HG03565 (cell line): ENCODE measurements at regions not wholly inside any gene's neighbourhood (a gene's known extent, or its start where the extent isn't known, plus 50 kb on each side); places are given as distances from the start of the nearest gene placed in this dataset.

Source experiments
- ATAC-seq: cut with Tn5 transposase; IDR thresholded peaks from one replicate; pipeline ENCODE4 v1.9.1; 2021; ENCODE audit warnings: mild to moderate bottlenecking, moderate library complexity; ENCODE audit not compliant: unreplicated experiment

DNA sequence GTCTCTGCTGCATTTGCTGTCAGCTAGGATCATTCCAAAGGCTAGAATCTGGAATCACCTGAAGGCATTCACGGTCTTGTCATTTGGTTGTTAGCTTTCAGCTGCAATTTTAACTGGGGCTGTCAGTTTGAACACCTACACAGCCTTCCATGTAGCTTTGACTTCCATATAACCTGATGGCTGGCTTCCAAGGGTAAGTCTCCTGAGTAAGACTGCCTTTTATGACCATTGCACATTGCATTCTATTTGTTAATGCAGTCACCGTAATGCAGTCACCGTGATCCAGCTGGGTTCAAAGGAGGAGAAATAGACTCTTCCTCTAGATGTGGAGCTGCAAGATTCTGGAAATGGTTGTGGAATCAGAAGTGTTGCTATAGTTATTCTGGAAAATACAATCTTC lies 1284.2 kb downstream of the ADGRL3 start:
- no peak for ATAC-seq

DNA sequence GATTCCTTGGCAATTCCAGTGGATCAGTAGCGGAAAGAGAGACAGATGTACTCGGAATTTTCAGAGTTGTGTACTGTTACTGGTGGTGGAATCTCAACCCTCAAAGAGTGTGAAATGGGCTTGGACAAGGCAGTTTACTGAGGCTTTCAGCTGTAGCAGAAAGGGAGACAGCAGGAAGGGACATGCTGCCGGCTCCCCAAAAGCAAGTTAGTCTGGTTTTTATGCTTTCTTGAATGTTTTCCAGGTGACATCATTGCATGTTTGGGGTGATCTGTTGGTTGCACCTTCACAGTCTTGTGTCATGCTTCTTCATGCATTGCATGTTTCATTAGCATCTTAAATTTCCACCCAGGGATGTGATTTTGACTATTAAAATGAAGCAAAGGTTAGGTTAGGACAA lies 1282.2 kb downstream of the ADGRL3 start:
- ATAC-seq, result no peak

DNA sequence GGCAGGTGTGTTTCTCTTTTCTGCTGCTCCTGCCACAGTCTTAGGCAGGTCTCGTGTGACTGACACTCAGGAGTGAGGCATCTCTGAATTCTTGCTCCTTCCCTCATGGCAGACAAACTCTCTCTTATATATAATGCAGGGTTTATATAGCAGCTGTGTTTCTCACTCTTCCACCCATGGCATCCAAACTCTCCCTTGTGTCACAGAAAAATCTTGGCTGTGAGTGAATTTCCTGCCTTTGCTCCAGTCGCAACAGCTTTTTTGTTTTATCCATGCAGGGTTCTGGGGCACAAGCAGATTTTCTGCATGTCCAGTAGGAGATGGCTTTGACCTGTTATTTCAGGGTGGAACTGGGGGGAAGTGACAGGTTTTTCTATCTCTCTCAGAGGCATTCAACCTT lies 1275.5 kb downstream of the ADGRL3 start:
- ATAC-seq, result no peak

DNA sequence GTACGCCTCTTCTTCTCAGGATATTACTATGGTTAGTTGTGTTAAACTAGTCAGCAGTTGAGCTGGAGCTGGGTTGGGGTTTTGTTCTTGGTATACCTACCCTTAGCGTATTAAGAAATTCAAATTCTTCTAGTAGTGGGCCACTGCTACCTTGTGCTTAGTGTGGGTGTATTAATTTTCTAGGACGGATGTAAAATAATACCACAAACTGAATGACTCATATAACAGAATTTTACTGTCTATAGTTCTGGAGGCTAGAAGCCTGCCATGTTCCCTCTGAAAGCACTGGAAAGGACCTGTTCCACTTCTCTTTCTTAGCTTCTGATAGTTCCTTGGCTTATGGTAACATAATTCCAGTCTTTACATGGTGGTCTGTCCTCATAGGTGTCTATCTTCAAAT lies 1274.7 kb downstream of the ADGRL3 start:
- no peak for ATAC-seq

DNA sequence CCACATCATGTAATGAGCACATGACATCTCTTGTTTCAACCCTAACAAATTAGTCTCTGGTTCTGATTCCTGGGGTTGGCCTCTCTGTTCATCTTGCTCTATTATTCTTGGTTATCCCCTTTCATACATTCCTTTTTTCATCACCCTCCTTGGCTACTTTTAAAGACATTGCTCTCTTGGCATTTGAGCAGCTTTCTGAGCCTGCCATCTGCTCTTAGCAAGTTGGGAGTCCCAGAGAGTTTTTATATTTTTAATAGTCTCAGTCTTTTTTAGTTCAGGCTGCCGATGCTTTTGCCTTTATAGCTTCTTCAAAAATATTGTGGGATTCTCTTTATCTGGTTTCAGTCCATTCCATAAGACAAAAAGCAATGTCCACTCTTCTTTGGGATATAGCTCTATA lies 1270.9 kb downstream of the ADGRL3 start:
- ATAC-seq, result no peak

DNA sequence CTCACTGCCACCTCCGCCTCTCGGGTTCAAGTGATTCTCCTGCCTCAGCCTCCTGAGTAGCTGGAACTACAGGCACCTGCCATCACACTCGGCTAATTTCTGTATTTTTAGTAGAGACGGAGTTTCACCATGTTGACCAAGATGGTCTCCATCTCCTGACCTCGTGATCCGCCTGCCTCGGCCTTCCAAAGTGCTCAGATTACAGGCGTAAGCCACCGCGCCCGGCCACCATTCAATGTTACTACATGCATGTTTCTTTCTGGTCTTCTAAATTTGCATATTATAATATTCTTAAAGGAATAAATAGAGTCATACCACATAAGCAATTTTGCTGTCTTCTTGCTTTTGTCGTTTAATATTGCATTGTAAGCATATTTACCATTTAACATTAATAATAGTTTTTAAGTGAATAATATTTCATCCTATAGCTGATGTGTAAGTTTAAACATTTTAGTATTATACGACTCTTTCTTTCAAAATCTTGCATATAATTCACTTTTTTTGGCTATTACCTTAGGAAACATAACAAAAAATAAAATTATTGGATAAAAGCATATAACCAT lies 1270.4 kb downstream of the ADGRL3 start:
- no peak for ATAC-seq

DNA sequence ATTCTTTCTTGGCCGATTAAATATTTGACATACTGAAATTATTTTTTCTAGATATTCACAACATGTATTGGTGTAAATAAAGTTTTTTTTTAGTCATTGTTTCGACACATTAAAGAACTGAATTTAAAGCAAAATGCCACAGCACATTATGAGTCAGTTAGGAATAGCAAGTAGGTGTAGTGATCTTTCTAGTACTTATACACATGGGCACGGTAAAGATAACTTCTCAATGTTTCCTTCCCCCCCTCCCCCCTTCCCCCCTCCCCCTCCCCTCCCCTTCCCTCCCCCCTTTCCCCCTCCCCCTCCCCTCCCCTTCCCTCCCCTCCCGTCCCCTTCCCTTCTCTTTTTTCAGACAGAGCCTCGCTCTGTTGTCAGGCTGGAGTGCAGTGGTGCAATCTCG lies 1269.9 kb downstream of the ADGRL3 start:
- no peak for ATAC-seq

DNA sequence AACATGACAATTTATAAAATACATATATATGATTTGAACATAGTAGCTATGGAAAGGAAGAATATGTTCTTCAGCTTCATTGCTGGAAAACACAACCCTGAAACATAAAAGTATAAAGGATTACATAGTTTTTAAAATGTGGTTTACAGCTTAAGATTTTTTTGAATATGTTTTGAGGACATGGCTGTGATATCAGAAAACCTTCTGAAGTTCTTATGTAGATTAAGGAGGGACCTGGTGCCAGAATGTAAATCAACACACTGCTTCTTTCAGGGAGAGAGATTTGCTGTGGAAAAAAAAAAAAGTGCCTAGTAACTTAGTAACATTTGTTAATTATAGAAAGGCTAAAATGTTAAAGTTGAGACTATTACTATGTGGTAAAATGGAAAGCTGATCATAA lies 1261.8 kb downstream of the ADGRL3 start:
- ATAC-seq, result no peak

DNA sequence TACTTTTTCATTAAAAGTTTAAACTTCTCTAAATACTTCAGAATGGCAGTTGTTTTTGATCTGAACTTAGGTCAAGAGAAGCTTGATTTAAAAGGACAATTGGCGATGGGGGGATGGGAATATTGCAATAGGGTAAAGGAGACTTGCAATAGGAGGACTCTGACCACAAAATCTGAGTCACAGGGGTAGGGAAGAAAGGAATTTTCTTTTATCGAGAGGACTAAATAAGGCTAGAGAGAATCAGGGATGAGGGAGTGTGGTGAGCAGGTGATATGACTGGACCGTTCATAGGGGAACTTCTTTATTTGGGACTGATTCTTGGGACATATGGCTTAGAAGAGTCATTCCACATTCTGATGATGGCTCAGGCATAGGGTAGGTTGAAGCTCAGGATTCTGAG lies 1260.2 kb downstream of the ADGRL3 start:
- ATAC-seq, result no peak

DNA sequence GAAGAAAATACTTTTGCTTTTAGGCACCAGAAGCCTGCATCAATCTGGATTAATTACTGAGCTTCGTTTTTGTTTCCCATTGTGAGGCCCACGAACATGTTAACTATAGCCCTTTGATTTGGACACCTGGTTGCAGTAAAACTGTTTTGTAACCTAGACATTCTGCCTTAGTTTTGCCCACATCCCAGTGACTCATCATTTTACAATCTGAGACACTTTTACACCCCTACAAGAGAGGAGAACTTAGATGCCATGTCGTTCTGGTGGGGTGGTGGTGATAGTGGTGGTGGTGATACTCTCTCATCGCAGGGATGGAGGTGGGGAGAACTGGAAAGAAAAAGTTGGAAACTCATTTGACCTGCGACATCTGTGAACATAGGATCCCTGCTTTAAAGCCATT lies 1257.2 kb downstream of the ADGRL3 start:
- ATAC-seq, result no peak

DNA sequence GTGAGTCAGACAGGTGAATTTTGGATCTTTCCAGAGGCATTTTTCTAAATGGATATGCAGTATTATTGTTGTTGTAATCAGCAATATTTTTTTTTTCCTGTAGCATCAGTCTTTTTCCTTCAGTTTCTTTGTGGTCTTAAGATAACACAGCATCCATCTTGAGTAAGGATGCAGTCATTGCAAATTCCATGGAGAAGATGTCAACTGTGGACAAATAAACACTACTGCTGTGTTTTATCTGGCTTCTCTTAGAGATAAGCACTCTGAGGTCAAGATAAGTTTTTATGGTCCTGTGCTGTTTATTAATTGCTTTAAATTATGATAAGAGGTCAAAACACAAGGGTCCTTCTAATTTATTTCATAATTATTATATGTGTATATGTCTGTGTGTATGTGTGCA lies 1255.7 kb downstream of the ADGRL3 start:
- ATAC-seq, result no peak

DNA sequence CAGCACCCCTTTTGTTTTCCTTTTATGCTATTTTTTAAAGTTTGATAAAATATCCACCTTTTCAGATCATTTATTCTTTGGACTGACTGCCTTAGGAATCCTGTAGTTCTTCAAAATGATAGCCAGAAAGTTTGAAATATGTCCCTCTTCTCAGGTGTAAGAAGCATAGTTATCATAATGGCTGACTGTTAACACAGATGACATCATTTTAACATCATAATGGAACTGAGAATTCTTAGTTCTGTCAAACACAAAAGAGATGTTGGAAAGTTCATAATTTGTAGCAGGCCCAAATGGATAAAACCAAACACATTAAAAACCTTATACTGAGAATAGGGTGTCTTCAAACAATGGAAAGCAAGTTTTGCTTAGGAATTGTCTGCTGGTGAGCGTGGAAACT lies 1254.4 kb downstream of the ADGRL3 start:
- ATAC-seq, result no peak

DNA sequence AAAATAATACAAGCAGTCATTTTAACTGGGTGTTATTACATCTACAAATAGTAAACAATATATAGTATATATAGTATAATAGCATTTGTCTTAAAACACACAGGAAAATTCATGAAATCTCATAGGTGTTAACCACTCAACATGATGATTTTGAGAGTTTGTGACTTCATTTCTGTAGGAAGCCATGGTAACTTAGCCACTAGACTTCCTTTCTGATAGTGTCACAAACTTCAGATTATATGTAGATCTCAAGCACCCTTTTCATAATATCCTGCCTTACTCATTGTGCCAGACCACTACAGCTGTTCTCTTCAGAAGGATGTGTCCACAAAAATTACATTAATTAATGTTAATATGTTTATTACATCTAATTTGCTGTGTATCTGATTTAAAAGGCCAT lies 1250.6 kb downstream of the ADGRL3 start:
- no peak for ATAC-seq

DNA sequence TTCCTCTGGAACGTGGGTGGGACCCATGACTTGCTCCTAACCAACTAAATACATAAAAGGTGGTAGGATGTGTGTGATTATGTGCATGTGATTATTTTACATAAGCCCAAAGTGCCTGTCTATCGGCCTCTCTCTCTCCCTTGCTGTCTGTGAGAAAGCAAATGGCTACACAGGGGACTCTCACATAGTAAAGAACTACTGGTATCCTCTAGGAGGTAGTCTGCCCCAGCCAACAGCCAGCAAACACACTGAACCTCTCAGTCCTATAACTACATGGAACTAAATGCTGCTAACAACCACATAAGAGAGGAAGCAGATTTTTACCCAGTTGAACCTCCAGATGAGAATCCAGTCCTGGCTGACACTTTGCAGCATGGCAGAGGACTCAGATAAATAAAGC lies 1249.4 kb downstream of the ADGRL3 start:
- ATAC-seq, result no peak

DNA sequence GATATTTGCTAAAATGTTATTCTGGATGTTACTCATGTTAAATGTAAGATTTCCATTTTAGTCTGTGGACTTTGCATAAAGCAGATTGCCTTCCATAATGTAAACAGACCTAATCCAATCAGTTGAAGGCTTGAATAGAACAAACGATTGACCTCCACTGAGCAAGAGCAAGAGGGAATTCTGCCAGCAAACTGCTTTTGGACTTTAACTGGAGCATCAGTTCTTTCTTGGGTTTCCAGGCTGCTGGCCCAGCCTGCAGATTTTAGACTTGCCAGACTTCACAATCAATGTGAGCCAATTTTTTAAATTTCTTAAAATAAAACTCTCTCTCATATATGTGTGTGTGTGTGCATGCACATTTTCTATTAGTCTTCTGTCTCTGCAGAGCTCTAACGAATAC lies 1248.8 kb downstream of the ADGRL3 start:
- ATAC-seq, result no peak

DNA sequence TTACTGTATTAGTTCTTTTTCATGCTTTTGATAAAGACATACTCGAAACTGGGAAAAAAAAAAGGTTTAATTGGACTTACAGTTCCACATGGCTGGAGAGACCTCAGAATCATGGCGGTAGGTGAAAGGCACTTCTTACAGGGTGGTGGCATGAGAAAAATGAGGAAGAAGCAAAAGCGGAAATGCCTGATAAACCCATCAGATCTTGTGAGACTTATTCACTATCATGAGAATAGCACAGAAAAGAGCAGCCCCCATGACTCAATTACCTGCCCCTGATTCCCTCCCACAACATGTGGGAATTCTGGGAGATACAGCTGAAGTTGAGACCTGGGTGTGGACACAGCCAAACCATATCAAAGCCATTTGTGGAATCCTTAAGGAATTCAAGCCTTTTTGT lies 1238.9 kb downstream of the ADGRL3 start:
- no peak for ATAC-seq

DNA sequence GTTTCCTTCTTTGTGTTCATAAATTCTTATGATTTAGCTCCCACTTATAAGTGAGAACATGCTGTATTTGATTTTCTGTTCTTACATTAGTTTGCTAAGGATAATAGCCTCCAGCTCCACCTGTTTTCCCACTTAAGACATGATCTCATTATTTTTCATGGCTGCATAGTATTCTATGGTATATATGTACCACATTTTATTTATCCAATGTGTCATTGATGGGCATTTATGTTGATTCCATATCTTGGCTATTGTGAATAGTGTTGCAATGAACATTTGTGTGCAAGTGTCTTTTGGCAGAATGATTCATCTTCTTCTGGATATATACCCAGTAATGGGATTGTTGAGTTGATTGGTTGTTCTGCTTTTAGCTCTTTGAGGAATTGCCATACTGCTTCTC lies 1234.8 kb downstream of the ADGRL3 start:
- no peak for ATAC-seq

DNA sequence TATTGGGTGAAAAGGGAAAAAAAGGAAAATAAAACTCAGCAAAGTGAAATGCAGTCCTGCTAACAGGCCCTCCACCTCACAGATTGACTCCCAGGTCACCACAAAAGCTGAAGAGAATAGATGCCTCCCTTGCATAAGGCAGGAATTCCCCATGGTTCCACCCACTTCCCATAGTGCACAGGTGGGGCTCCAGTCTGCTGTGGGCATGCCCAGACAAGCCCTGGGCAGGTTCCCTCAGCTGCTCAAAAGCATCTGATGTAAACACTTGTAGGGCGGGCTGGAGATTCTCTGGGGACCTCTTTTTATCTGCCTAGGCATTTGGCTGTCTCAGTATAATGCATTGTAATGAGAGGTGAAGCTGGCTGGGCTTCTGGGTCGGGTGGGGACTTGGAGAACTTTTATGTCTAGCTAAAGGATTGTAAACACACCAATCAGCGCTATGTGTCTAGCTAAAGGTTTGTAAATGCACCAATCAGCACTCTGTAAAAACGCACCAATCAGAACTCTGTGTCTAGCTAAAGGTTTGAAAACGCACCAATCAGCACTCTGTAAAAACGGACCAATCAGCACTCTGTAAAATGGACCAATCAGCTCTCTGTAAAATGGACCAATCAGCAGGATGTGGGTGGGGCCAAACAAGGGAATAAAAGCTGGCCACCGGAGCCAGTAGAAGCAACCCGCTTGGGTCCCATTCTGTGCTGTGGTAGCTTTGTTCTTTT lies 1231.5 kb downstream of the ADGRL3 start:
- ATAC-seq, result peak; percentile 65

DNA sequence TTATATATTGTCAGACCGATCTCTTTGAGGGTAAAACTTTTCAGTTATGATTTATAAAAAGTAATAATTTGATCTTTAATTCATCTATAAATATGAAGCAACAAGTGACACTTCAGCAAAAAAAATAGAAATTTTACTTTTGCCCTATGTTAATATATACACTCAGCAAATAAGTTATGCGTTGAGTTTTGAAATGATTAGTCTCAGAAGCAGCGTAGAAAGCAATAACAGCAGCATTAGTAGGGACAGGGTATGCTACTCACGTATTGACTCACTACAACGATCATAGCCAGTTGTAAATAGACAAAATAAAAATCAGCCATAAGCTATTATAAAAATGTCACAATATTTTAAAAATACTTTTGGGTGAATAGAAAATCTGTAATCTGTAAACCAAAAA lies 1229.2 kb downstream of the ADGRL3 start:
- ATAC-seq, result no peak

DNA sequence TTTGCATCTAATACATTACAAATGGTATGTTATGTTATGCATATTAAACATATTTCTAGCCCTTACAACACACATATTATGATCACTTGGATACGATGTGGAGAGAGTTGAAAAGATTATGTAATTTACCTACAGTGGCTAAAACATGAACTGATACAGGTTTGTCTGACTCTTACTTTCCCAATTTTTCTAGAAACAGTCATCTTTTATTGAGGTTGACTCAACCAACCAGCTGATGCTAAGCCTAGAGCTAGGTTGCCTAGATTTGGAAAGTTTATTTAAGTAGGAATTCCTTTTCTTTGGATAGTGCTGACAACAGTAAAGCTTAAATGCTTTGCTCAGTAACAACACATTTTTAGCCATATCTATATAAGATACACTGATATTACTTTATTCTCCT lies 1215.1 kb downstream of the ADGRL3 start:
- ATAC-seq, result no peak

DNA sequence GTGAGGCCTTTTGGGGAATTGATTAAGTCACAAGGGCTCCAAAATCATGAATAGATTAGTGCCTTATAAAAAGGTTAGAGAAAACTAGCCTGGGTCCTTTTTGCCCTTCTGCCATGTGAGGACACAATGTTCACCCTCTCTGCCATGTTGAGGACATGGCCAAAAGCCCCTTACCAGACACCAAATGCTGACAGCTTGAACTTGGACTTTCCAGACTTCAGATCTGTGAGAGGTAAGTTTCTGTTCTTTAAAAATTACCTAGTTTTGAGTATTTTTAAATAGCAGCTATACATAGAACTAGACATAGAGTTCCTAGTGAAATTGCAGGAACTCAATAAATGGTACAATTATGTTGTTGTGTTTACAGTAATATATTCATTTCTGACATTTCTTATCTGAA lies 1214.4 kb downstream of the ADGRL3 start:
- ATAC-seq, result no peak

DNA sequence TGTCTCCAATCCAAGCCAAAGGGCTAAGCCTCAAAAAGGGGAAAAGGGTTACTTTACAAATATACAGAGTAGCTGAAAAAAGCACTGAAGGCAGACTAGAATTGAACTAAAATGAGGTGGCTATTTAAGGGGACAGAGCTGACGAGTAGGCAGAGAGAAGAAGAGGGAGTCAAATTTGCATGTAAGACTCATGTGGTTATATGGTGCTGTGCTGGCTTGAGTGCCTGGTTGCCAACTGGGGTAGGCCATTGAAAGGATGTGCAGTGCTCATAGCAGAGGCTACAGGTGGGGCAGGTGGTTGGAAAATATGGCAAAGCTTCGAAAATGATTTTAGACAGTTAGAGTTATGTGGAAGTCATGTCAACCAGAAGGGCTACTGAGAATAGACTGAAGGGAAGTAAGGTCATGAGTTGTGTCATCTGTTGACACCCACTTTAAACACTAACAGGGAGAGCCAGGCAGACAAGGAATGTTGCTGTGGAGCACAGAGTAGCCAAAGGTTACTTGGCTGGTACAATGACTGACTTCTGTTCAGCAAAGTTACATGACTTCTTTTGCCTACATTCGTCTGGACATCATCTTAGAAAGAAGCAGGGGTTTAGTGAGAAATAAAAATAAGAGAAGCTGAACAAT lies 1210.4 kb downstream of the ADGRL3 start:
- no peak for ATAC-seq

DNA sequence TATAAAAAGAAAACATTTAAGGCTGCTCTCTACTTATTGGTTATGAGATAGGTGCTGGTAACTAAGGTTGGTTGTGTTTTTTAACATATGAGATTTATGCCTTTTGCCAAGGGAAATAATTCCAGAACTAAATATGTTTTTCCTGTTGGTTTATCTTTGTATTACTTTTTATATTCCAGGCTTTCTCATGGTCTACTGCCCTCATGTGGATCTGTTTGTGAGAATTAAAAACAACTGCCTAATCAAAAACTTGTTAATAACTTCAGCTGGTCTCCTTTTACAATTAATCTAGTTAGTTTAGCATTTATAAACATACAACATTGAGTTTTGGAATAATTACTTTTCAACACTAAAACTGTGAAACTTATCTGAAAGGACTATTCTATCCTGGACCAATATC lies 1208.3 kb downstream of the ADGRL3 start:
- ATAC-seq, result no peak
